Ishikawa (cell line): ENCODE measurements at regions not wholly inside any gene's neighbourhood (a gene's known extent, or its start where the extent isn't known, plus 50 kb on each side); places are given as distances from the start of the nearest gene placed in this dataset.

Experiments used
- CEBPB ChIP-seq: IDR thresholded peaks from 2 replicates; pipeline ENCODE4 v1.6.1; 2012
- CREB1 ChIP-seq: IDR thresholded peaks from 2 replicates; pipeline ENCODE4 v1.6.1; 2012; ENCODE audit warnings: low read depth
- EGR1 ChIP-seq: IDR thresholded peaks from 2 replicates; pipeline ENCODE4 v1.6.1; 2012
- EP300 ChIP-seq: IDR thresholded peaks from 2 replicates; pipeline ENCODE4 v1.6.1; 2012; ENCODE audit warnings: borderline replicate concordance
- FOXM1 ChIP-seq: IDR thresholded peaks from 2 replicates; pipeline ENCODE4 v1.6.1; 2012; ENCODE audit warnings: low read depth, borderline replicate concordance
- NFIC ChIP-seq: IDR thresholded peaks from 2 replicates; pipeline ENCODE4 v1.6.1; 2012
- RAD21 ChIP-seq: IDR thresholded peaks from 2 replicates; pipeline ENCODE4 v1.6.1; 2012; ENCODE audit warnings: low read depth
- TAF1 ChIP-seq: IDR thresholded peaks from 2 replicates; pipeline ENCODE4 v1.6.1; 2012; ENCODE audit warnings: low read depth, mild to moderate bottlenecking
- TCF12 ChIP-seq: IDR thresholded peaks from 2 replicates; pipeline ENCODE4 v1.6.1; 2012; ENCODE audit warnings: low read depth
- TEAD4 ChIP-seq: IDR thresholded peaks from 2 replicates; pipeline ENCODE4 v1.6.1; 2012
- YY1 ChIP-seq: IDR thresholded peaks from 2 replicates; pipeline ENCODE4 v1.6.1; 2012; ENCODE audit warnings: low read depth
- ZBTB7A ChIP-seq: IDR thresholded peaks from 2 replicates; pipeline ENCODE4 v1.6.1; 2012; ENCODE audit warnings: low read depth
- TF ChIP-seq, protein P1 (sequence below): IDR thresholded peaks from 2 replicates; pipeline ENCODE4 v1.6.1; 2012
- TF ChIP-seq, protein P2 (sequence below): IDR thresholded peaks from 2 replicates; pipeline ENCODE4 v1.6.1; 2012
- TF ChIP-seq, protein P3 (sequence below): IDR thresholded peaks from 2 replicates; pipeline ENCODE4 v1.6.1; 2012; ENCODE audit warnings: low read depth, mild to moderate bottlenecking

DNA sequence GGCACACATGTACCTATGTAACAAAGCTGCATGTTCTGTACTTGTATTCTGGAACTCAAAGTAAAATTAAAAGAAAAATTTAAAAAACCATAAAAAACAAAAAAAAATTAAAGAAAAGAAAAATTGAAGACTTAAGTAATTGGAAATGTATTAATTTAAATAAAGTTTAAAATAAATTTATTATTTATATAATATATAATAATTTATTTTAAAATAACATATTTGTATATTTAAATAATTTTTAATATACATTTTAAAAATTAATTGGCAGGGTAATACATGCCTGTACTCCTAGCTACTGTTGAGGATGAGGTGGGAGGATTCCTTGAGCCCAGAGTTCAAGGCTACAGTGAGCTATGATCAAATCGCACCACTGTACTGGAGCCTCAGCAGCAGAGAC lies 1830.6 kb upstream of the CELF4 start:
- TF ChIP-seq NFIC (no peak), EP300 (no peak), ZBTB7A (no peak), TAF1 (no peak), TEAD4 (no peak), EGR1 (no peak)
- TF ChIP-seq, protein P1, sequence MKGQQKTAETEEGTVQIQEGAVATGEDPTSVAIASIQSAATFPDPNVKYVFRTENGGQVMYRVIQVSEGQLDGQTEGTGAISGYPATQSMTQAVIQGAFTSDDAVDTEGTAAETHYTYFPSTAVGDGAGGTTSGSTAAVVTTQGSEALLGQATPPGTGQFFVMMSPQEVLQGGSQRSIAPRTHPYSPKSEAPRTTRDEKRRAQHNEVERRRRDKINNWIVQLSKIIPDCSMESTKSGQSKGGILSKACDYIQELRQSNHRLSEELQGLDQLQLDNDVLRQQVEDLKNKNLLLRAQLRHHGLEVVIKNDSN: no peak
- TF ChIP-seq, protein P2, sequence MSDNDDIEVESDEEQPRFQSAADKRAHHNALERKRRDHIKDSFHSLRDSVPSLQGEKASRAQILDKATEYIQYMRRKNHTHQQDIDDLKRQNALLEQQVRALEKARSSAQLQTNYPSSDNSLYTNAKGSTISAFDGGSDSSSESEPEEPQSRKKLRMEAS: no peak
- TF ChIP-seq, protein P3, sequence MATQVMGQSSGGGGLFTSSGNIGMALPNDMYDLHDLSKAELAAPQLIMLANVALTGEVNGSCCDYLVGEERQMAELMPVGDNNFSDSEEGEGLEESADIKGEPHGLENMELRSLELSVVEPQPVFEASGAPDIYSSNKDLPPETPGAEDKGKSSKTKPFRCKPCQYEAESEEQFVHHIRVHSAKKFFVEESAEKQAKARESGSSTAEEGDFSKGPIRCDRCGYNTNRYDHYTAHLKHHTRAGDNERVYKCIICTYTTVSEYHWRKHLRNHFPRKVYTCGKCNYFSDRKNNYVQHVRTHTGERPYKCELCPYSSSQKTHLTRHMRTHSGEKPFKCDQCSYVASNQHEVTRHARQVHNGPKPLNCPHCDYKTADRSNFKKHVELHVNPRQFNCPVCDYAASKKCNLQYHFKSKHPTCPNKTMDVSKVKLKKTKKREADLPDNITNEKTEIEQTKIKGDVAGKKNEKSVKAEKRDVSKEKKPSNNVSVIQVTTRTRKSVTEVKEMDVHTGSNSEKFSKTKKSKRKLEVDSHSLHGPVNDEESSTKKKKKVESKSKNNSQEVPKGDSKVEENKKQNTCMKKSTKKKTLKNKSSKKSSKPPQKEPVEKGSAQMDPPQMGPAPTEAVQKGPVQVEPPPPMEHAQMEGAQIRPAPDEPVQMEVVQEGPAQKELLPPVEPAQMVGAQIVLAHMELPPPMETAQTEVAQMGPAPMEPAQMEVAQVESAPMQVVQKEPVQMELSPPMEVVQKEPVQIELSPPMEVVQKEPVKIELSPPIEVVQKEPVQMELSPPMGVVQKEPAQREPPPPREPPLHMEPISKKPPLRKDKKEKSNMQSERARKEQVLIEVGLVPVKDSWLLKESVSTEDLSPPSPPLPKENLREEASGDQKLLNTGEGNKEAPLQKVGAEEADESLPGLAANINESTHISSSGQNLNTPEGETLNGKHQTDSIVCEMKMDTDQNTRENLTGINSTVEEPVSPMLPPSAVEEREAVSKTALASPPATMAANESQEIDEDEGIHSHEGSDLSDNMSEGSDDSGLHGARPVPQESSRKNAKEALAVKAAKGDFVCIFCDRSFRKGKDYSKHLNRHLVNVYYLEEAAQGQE: no peak

DNA sequence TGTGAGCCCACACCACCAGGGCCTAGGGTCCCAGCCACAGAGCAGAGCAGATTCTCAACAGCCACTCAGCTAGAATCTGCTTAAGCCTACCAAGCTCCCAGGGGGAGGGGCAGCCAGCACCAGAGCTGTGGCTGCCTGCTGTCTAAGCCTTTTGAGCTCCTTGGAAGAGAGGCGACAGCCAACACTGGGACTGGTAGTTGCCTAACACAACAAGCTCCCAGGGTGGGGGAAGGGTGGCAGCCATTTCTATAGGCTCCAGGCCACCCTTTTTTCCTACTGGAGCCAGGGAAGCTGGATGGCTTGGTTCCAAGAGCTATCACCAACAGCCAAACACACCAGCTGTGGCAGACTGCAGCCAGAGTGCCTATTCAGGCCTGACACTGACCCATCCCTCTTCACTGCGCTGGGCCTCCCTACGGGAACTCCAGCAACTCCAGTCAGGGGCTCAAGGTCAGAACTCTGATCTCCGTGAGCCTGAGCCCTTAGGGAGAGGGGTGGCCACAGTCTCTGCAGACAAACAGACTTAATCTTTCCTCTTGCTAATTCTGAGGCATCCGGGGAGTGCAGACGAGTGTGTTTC lies 1824.3 kb upstream of the CELF4 start:
- TF ChIP-seq RAD21: no peak
- no peak for TF ChIP-seq NFIC
- no peak for TF ChIP-seq EGR1
- no peak for TF ChIP-seq YY1
- TF ChIP-seq, protein P2: no peak
- TF ChIP-seq, protein P3: no peak
- no peak for TF ChIP-seq TAF1
- TF ChIP-seq, protein P1: no peak
- no peak for TF ChIP-seq FOXM1

DNA sequence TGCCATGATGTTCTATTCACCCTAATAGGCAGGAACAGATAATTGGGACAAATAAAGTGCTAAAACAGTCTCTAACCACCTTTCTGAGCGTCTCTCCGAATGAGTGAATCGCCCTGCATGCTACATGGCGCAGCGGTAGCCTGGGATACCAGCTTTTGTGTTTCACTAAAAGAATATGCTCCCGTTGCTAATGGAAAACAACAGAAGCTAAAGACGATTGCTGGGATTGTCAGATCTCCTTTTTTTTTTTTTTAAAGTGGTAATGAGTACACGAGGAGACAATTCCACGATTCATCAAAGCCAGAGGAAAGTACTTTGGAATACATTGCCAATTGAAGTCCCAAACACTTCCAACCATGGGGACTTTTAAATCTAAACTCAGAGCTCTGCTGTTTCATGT lies 1815.3 kb upstream of the CELF4 start:
- TF ChIP-seq CREB1 (no peak), RAD21 (no peak), EGR1 (no peak)
- TF ChIP-seq, protein P2: no peak
- TF ChIP-seq, protein P3: no peak

DNA sequence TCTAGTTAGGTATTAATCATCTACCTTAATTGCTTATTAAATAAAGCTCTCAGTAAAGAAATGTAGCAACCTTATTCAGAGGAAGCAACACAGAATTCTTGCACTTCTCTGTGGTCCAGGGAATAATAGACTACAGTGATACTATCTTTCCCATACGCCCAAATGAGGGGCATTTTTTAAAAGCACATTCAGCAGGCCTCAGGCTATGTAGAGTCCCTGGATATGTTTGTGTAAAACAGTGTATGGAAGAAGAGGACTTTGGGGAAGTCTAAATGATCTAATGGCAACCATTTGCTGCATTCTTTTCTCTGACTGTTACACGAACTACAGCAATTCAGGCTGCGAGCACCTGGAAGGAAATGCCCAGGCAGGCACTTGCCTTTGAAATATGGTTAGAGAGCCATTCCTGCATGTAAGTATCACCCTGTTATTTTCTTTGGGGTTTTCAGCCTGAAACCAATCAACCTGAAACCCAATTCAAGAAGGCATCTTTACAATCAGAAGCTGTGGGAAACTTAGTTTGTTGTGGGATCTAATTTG lies 1814.7 kb upstream of the CELF4 start:
- TF ChIP-seq TAF1 (no peak), TEAD4 (no peak), TCF12 (no peak), YY1 (no peak), ZBTB7A (no peak), CEBPB (no peak), CREB1 (no peak), NFIC (no peak), EP300 (no peak), RAD21 (no peak), FOXM1 (no peak)
- TF ChIP-seq, protein P1: no peak
- TF ChIP-seq, protein P3: no peak
- TF ChIP-seq, protein P2: no peak
